Embryonic facial prominence (tissue), 1 donor: ENCODE measurements at regions not wholly inside any gene's neighbourhood (a gene's known extent, or its start where the extent isn't known, plus 50 kb on each side); places are given as distances from the start of the nearest gene placed in this dataset.

Experiments
- DNase-seq: peaks from one replicate; pipeline ENCODE4 v3.0.0-alpha.2; 2016; ENCODE audit errors: extremely low spot score

DNA sequence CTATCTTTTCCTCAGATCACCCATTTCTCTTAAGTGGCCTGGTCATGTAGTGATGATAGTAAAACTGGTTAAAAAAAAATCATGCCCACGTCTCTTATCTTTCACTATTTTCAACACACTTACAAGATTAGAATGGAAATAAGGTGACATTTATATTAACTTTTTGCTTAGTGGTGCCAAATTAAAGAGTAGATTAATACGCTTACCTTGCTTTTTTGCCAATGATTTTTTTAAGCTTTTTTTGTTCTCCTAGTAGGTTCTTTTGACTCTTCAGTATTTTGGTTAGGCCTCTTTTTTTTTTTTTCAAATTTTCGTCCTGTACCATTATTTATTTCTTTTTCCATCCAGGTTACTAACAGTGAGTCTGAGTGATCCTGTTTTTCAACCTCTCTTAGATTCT is 147.9 kb downstream of the PTCSC3 start:
- DNase-seq: no peak

- no peak for DNase-seq
These were observed 148.3 kb downstream of the PTCSC3 start for GRCh38 chr14:36028218-36028617.

GRCh38 chr14:36027354-36027753 is 149.2 kb downstream of the PTCSC3 start:
- no peak for DNase-seq

- no peak for DNase-seq
These were observed 153.6 kb downstream of the PTCSC3 start for GRCh38 chr14:36022765-36023410.

DNA sequence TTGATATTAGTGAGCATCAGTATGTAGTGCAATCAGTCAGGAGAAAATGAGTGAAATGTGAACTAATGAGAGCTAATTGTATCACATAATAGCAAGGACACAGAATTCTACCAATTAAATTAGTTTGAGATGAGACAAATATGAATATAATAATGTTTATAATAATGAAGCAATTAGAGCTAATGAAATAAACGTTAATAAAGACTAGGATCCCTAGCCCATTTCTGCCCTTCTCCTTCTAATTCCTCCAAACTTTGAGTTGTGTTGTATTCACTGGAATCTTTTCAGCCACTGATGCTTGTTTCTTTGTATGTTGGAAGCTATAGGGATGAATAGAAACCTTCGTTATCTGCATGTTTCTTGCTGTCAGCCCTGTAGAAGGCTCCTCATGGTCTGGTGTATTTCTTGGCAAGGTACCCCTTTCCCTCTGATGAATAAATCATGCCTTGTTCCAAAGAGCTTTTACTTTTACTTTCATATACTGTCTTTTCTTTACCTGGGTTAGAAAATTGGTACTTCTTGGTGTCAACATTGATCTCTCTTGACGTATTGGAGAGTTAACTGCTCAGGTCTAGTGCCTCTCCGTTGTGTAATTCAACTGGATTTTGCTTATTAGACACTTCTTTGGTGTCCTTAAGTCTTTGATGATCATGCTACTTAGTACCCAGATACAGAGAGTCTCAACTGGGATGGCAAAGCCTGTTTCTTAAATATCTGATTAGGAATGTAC is 154.8 kb downstream of the PTCSC3 start:
- DNase-seq: no peak

DNA sequence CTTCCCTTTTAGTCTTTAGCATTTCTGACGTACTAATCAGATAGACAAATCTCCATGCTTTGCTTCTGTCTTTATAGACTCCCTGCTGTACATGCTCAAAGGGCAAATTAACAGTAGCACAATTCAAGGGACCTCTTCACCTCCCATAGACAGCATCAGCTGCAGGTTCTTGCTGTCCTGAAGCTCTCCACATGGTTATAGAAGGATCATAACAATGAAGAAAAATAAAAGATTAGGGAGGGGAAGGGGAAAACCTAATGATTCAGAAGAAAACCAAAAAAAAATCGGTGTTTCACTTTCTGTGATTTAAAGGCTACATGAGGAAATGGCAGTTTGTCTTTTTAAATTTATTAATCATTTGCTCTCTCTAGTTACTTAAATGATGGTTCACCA is 155.5 kb downstream of the PTCSC3 start:
- DNase-seq: no peak

- no peak for DNase-seq
These were observed 156.1 kb downstream of the PTCSC3 start for GRCh38 chr14:36020120-36021029.

GRCh38 chr14:36019126-36019525 is 157.4 kb downstream of the PTCSC3 start:
- DNase-seq: no peak

GRCh38 chr14:36014236-36014635 is 162.3 kb downstream of the PTCSC3 start:
- DNase-seq: no peak

GRCh38 chr14:36013483-36013882 is 163.0 kb downstream of the PTCSC3 start:
- DNase-seq: no peak

- no peak for DNase-seq
These were observed 163.9 kb downstream of the PTCSC3 start for GRCh38 chr14:36012621-36013020.

GRCh38 chr14:36009643-36010042 is 166.9 kb downstream of the PTCSC3 start:
- DNase-seq: no peak

DNA sequence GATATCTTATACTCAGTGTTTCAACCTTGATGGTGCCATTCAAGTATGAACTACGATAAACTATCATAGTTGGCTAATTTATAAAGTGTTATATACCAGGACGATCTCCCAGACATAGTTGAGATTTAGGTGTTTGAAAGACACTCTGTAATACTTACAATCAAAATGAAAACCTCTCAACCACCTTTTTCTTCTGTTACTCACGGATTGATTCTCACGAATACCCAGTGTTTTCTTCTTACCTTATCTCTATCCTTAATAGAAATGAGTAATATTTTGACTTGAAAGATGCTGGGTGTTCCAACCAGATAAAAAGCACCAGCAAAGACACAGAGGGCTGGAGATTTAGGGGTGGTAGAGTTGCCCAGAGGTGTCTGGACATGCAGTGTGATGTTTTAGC is 169.9 kb downstream of the PTCSC3 start:
- DNase-seq: no peak

GRCh38 chr14:36005670-36006069 is 170.9 kb downstream of the PTCSC3 start:
- no peak for DNase-seq

GRCh38 chr14:36001936-36002335 is 174.6 kb downstream of the PTCSC3 start:
- no peak for DNase-seq

- no peak for DNase-seq
These were observed 173.2 kb downstream of the BRMS1L start for GRCh38 chr14:35999294-35999693.

GRCh38 chr14:35998303-35998702 is 172.2 kb downstream of the BRMS1L start:
- DNase-seq: no peak

DNA sequence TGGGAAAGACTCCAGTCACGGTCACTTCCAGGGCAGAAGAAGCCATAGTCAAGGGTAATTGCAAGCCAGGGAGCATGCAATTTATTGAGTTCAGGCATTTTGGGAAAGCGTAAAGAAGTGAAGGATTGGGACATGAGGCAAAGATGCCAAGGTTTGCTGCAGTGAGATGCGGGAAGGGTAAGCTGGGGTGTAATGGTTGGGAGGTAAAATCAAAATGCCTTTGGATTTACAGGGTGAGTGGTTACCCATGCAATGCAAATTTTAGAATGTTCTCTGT is 167.5 kb downstream of the BRMS1L start:
- no peak for DNase-seq

DNA sequence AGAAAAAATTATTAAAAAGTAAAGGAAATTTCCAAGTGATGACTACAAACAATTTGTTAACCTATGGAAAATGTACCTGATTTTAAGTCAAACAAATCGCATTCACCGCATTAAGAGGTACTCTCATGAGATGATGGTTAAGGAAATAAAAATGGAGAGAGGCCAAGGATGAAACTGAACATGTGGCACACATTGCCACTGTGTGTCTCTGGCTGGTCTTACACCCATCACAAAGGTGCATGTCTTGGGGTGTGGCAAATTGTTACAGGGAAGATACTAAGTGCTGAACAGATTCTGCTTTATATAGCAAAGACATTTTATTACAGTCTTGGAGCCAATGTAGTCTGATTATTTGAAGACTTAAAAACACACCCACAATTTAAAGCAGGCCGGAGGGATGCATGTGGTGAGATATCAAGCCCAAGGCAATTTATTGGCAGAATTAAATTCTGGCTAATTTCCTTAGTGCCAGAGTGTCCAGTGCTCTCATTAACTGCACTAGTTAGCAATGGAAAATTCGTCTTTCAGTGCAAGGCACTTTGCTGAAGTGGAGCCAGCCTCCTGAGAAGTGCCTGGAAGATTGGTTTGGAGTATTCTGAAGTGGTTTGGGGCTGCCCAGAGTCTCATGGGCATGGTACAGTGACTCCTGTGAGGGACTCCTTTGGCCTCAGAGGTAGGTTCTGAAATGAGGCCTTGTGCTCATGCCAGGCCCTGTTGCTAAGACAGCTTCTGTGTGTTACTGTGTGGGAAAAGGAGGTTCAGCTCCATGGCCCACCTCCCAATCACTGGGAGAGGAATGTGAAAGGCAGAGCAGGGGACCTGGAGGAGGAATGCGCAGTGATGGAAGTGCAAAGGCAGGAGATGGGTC is 166.9 kb downstream of the BRMS1L start:
- no peak for DNase-seq

GRCh38 chr14:35991356-35991755 is 165.2 kb downstream of the BRMS1L start:
- DNase-seq: no peak

GRCh38 chr14:35989736-35990135 is 163.6 kb downstream of the BRMS1L start:
- no peak for DNase-seq
